ENCODE measurements at regions not wholly inside any gene's neighbourhood (a gene's known extent, or its start where the extent isn't known, plus 50 kb on each side); places are given as distances from the start of the nearest gene placed in this dataset.
A peak's percentile ranks its signal among the peaks of the same experiment; 100 is the strongest.

- no peak overlapping the region for H3K4me2 ChIP-seq
- DNase-seq (ENCODE audit: low read depth in 1 of 2, low spot score in 1 of 2) (peak in 1 of 2 experiments; percentile 16), FAIRE-seq (no peak), ATAC-seq (no peak)
- no peak overlapping the region for H3K4me3 ChIP-seq
- WGBS (ENCODE audit: missing lambda C conversion rate): 71% methylated on average over 1 of the region's 1 CpG
- TF ChIP-seq ZSCAN20 (CRISPR knock-in tag; IDR thresholded peaks at IDR 0.05): no peak
- no peak overlapping the region for H3K27ac ChIP-seq
- CTCF ChIA-PET: interaction anchor here (2.3 kb wide), 1 partner anchor 10 kb away, joined by 5 read pairs; no protein-coding TSS in a partner anchor
- H3K9me3 ChIP-seq: peaks cover 14% of the 10 kb centered on the region; the same call in 1 of the 3 replicates
- peaks cover 8% of the 10 kb centered on the region for H3K4me1 ChIP-seq
- POLR2A ChIA-PET: no interaction called here
Observed at GRCh38 chr3:150312018-150312657, 96.0 kb upstream of the TSC22D2 start.

GRCh38 chr3:150311156-150311555 lies 96.9 kb upstream of the TSC22D2 start:
- DNase-seq (ENCODE audit: low read depth in 1 of 2, low spot score in 1 of 2): no peak
- Histone ChIP-seq H3K9me3 (peaks cover 14% of the 10 kb centered on the region; the same call in 1 of the 3 replicates), H3K27ac (no peak overlapping the region), H3K4me2 (no peak overlapping the region), H3K4me3 (no peak overlapping the region), H3K4me1 (no peaks in the 10 kb centered on the region)
- no peak for ATAC-seq
- FAIRE-seq: no peak
- CTCF ChIA-PET: interaction anchor here (0.9 to 2.3 kb wide), 2 partner anchors 9 to 69 kb away, joined by 3 to 5 read pairs; no protein-coding TSS in a partner anchor
- 94% methylated on average over 1 of the region's 1 CpG for WGBS (ENCODE audit: missing lambda C conversion rate)
- POLR2A ChIA-PET: no interaction called here
- TF ChIP-seq USF2 (IDR thresholded peaks at IDR 0.05): no peak
- TF ChIP-seq HMGXB4 (CRISPR knock-in tag; IDR thresholded peaks at IDR 0.05; ENCODE audit: borderline replicate concordance): no peak
- TF ChIP-seq ESRRA (IDR thresholded peaks at IDR 0.05; ENCODE audit: borderline replicate concordance, low read length): no peak
- TF ChIP-seq HOXB5 (CRISPR knock-in tag; IDR thresholded peaks at IDR 0.05): no peak
- TF ChIP-seq PHF8 (IDR thresholded peaks at IDR 0.05; ENCODE audit: borderline replicate concordance, low read depth): no peak
- no peak for TF ChIP-seq RFX5 (IDR thresholded peaks at IDR 0.05)
- TF ChIP-seq HES2 (IDR thresholded peaks at IDR 0.05): no peak
- no peak for TF ChIP-seq NFE2L2 (conservative IDR thresholded peaks at IDR 0.05; ENCODE audit: low read length)
- TF ChIP-seq ZSCAN20 (CRISPR knock-in tag; IDR thresholded peaks at IDR 0.05): no peak
- no peak for TF ChIP-seq RARB (CRISPR knock-in tag; IDR thresholded peaks at IDR 0.05)
- TF ChIP-seq MAFK (IDR thresholded peaks at IDR 0.05; ENCODE audit: partially characterized antibody): no peak
- no peak for TF ChIP-seq RNF2 (IDR thresholded peaks at IDR 0.05; ENCODE audit: borderline replicate concordance, low read depth)
- no peak for TF ChIP-seq HEYL (CRISPR knock-in tag; IDR thresholded peaks at IDR 0.05)
- no peak for TF ChIP-seq RCOR1 (IDR thresholded peaks at IDR 0.05; ENCODE audit: low read depth, low read length)
- no peak for TF ChIP-seq SMC3 (IDR thresholded peaks at IDR 0.05)
- TF ChIP-seq NPAS2 (CRISPR knock-in tag; IDR thresholded peaks at IDR 0.05; ENCODE audit: borderline replicate concordance): no peak
- TF ChIP-seq TFCP2L1 (CRISPR knock-in tag; IDR thresholded peaks at IDR 0.05): no peak
- no peak for TF ChIP-seq MAZ (IDR thresholded peaks at IDR 0.05; ENCODE audit: borderline replicate concordance, low read depth, low read length)
- no peak for TF ChIP-seq ELK1 (IDR thresholded peaks at IDR 0.05; ENCODE audit: low read depth, low read length)
- TF ChIP-seq ZFP36 (IDR thresholded peaks at IDR 0.05; ENCODE audit: borderline replicate concordance, partially characterized antibody): no peak

All from A549 (cell line).